Mucosa of descending colon (tissue), 3 donors: ENCODE measurements at regions not wholly inside any gene's neighbourhood (a gene's known extent, or its start where the extent isn't known, plus 50 kb on each side); places are given as distances from the start of the nearest gene placed in this dataset.

Experiments
- ATAC-seq: fragments of 200-7000 bp; cut with Tn5 transposase; one replicate; pipeline ENCODE4 v1.9.1; 2020; ENCODE audit warnings: mild to moderate bottlenecking, moderate library complexity
- DNase-seq, 3 donors: peaks; one replicate each; pipeline ENCODE4 v3.0.0-alpha.2; 2020
- H3K36me3 ChIP-seq: fragments of 200-600 bp; one replicate; pipeline ENCODE4 v1.8.0; 2021; ENCODE audit warnings: low read depth, mild to moderate bottlenecking
- H3K4me1 ChIP-seq: fragments of 200-600 bp; one replicate; pipeline ENCODE4 v1.8.0; 2021; ENCODE audit warnings: low read depth, mild to moderate bottlenecking
- H3K4me3 ChIP-seq: fragments of 200-600 bp; one replicate; pipeline ENCODE4 v1.8.0; 2021; ENCODE audit warnings: mild to moderate bottlenecking
- H3K9me3 ChIP-seq: fragments of 200-600 bp; one replicate; pipeline ENCODE4 v1.8.0; 2021; ENCODE audit warnings: mild to moderate bottlenecking
- CTCF ChIP-seq: fragments of 200-600 bp; IDR thresholded peaks from one replicate; pipeline ENCODE4 v1.8.0; 2022; ENCODE audit warnings: antibody characterized with exemption, mild to moderate bottlenecking
- intact Hi-C, 2 donors: fragments of 100-400 bp; cut with DNase I in 1 of 2; cut with micrococcal nuclease in 1 of 2; formaldehyde crosslinking; loops; one replicate each; pipeline versions ENCODE4 v1.11.0 to v1.11.1; 2022; cut with DNase I, micrococcal nuclease
- donor health status: DM: no; HTN: no; CAD: no; lungs with moderate emphysema.
- donor health status: DM: no; HTN: no; CAD: no.
- donor health status: DM: no; HTN: yes; CAD: no.

GRCh38 chr10:52469970-52470705 is 156.1 kb downstream of the DKK1 start:
- Histone ChIP-seq H3K36me3 (no peaks in the 10 kb centered on the region), H3K9me3 (no peaks in the 10 kb centered on the region), H3K4me1 (no peaks in the 10 kb centered on the region), H3K4me3 (no peak overlapping the region)
- no peak for TF ChIP-seq CTCF
- intact Hi-C loops, result no loop called here
- DNase-seq (no peak), ATAC-seq (no peak)

- DNase-seq, result no peak
- no peaks in the 10 kb centered on the region for H3K9me3 ChIP-seq
- H3K4me3 ChIP-seq, result no peak overlapping the region
- no peaks in the 10 kb centered on the region for H3K4me1 ChIP-seq
- intact Hi-C loops, result no loop called here
- ATAC-seq, result no peak
- H3K36me3 ChIP-seq, result no peaks in the 10 kb centered on the region
- TF ChIP-seq CTCF, result no peak
Observed at GRCh38 chr10:52472406-52473146, 158.5 kb downstream of the DKK1 start.

GRCh38 chr10:52474265-52474664 is 160.2 kb downstream of the DKK1 start:
- ATAC-seq (no peak), DNase-seq (no peak)
- no peak for TF ChIP-seq CTCF
- H3K4me3 ChIP-seq, result no peak overlapping the region
- intact Hi-C loops, result no loop called here
- no peaks in the 10 kb centered on the region for H3K4me1 ChIP-seq
- no peaks in the 10 kb centered on the region for H3K9me3 ChIP-seq
- no peaks in the 10 kb centered on the region for H3K36me3 ChIP-seq

- intact Hi-C loops, result no loop called here
- no peak for TF ChIP-seq CTCF
- Histone ChIP-seq H3K9me3 (no peaks in the 10 kb centered on the region), H3K36me3 (no peaks in the 10 kb centered on the region), H3K4me1 (no peaks in the 10 kb centered on the region), H3K4me3 (no peak overlapping the region)
- ATAC-seq (no peak), DNase-seq (no peak)
Observed at GRCh38 chr10:52477305-52477704, 163.2 kb downstream of the DKK1 start.

GRCh38 chr10:52479567-52479966 is 165.5 kb downstream of the DKK1 start:
- no peaks in the 10 kb centered on the region for H3K36me3 ChIP-seq
- no peak for TF ChIP-seq CTCF
- intact Hi-C loops, result no loop called here
- no peak overlapping the region for H3K4me3 ChIP-seq
- DNase-seq, result no peak
- ATAC-seq, result no peak
- no peaks in the 10 kb centered on the region for H3K9me3 ChIP-seq
- H3K4me1 ChIP-seq, result no peaks in the 10 kb centered on the region
